Heart left ventricle (tissue), 16 donors: ENCODE measurements at regions not wholly inside any gene's neighbourhood (a gene's known extent, or its start where the extent isn't known, plus 50 kb on each side); places are given as distances from the start of the nearest gene placed in this dataset.

Experiments used
- ATAC-seq, 4 donors: fragments of 200-7000 bp; cut with Tn5 transposase; one replicate each; pipeline ENCODE4 v1.9.1; 2020 to 2022; ENCODE audit warnings: moderate library complexity in 4 of 4, mild to moderate bottlenecking in 3 of 4, moderate number of reproducible peaks in 1 of 4
- DNase-seq, 5 donors: peaks; one replicate each; pipeline ENCODE4 v3.0.0-alpha.2; 2020
- H3K27ac ChIP-seq, 12 donors: fragments of 200-600 bp; sonication (generic) in 4 of 12; one replicate each; pipeline versions ENCODE4 v1.5.0 to v1.8.0; 2016 to 2022; ENCODE audit warnings: mild to moderate bottlenecking in 2 of 12
- H3K27me3 ChIP-seq, 9 donors: fragments of 200-600 bp; sonication (generic) in 2 of 9; one replicate each; pipeline versions ENCODE4 v1.5.1 to v1.8.0; 2016 to 2022; ENCODE audit warnings: mild to moderate bottlenecking in 3 of 9
- H3K36me3 ChIP-seq, 9 donors: fragments of 200-600 bp; sonication (generic) in 2 of 9; one replicate each; pipeline versions ENCODE4 v1.5.0 to v1.8.0; 2018 to 2022; ENCODE audit warnings: mild to moderate bottlenecking in 2 of 9
- H3K4me1 ChIP-seq, 12 donors: fragments of 200-600 bp; sonication (generic) in 4 of 12; one replicate each; pipeline versions ENCODE4 v1.5.0 to v1.8.0; 2016 to 2022; ENCODE audit warnings: mild to moderate bottlenecking in 3 of 12
- H3K4me3 ChIP-seq, 12 donors: fragments of 200-600 bp; sonication (generic) in 4 of 12; one replicate each; pipeline versions ENCODE4 v1.5.0 to v1.8.0; 2017 to 2022; ENCODE audit warnings: mild to moderate bottlenecking in 9 of 12, moderate library complexity in 4 of 12
- H3K9me3 ChIP-seq, 12 donors: fragments of 200-600 bp; sonication (generic) in 4 of 12; one replicate each; pipeline versions ENCODE4 v1.5.0 to v1.8.0; 2016 to 2022; ENCODE audit warnings: mild to moderate bottlenecking in 1 of 12
- CTCF ChIP-seq, 12 donors: fragments of 200-600 bp; sonication (generic) in 4 of 12; IDR thresholded peaks; one replicate each; pipeline versions ENCODE4 v1.5.0 to v1.8.0; 2018 to 2022; ENCODE audit warnings: antibody characterized with exemption in 12 of 12, mild to moderate bottlenecking in 5 of 12
- POLR2A ChIP-seq, 2 donors: fragments of 450-650 bp; IDR thresholded peaks; one replicate each; pipeline ENCODE4 v1.6.1; 2017; ENCODE audit warnings: antibody characterized with exemption in 2 of 2, mild to moderate bottlenecking in 2 of 2, moderate library complexity in 2 of 2
- WGBS, 4 donors: extraction: QIAGEN DNeasy Blood & Tissue Kit in 2 of 4; methylation state at CpG; one replicate each; pipeline versions ENCODE4 v1.1.5 to v1.1.7; 2013 to 2018; 5-methylcytosine and 5-hydroxymethylcytosine counted together
- intact Hi-C, 10 donors: fragments of 100-400 bp; cut with DNase I; formaldehyde crosslinking; loops; one replicate each; pipeline versions ENCODE4 v1.11.1 to v1.14.2; 2022
- donor health status: ischemic (EF 13 %, LVEDD 7.1; RV severe dilation, severe dysfunction).
- donor health status: healthy with polysubstance abuse.
- donor health status: DM: no; HTN: yes; CAD: no.
- donor health status: DM: no; HTN: no; CAD: no.
- donor health status: ischemic (EF 25% LVEDD 6.9; RV normal size, moderate dysfunction).
- donor health status: ischemic (EF 25% LVEDD 5.7; RV mildly dilated, moderate dysfunction).
- donor health status: healthy.
- donor health status: DM: yes; HTN: yes; CAD: no.
- donor health status: ischemic (EF 35%, LVEDD 5.7; RV mildly dilated, moderate dysfunction).
- donor health status: nonischemic (EF 11% LVEDD 7.7; RV severe dilation, severe dysfunction).
- donor health status: DM: yes; HTN: yes; CAD: no.
- donor health status: PGD.
- donor health status: ischemic (EF 29% LVEDD 5.4; RV normal size, mild dysfunction).
- donor health status: nonischemic (EF 23%, LVEDD 6.1; RV moderate dilation, normal function).

- Histone ChIP-seq H3K27ac (no peak overlapping the region), H3K4me1 (peaks cover 0 to 50% (median 18%) of the 10 kb centered on the region in 12 donors), H3K36me3 (no peaks in the 10 kb centered on the region), H3K9me3 (no peaks in the 10 kb centered on the region), H3K4me3 (no peak overlapping the region), H3K27me3 (peaks cover 0 to 13% (median 0%) of the 10 kb centered on the region in 9 donors)
- no peak for TF ChIP-seq POLR2A (IDR thresholded peaks at IDR 0.05)
- no peak for TF ChIP-seq CTCF (IDR thresholded peaks at IDR 0.05)
- DNase-seq (no peak), ATAC-seq (no peak)
- intact Hi-C loops: loop anchor here in 1 of 10 donors (10.0 kb wide), 1 partner anchor 69 kb away; the partner anchor contains the start of gene USP6NL
- WGBS, 4 donors: 88 to 95% (median 92%) methylated on average over 14 of the region's 14 CpGs
Observed at GRCh38 chr10:11683529-11684320, 58.5 kb upstream of the ECHDC3 start.

GRCh38 chr10:11682851-11683250 lies 59.3 kb upstream of the ECHDC3 start:
- no peaks in the 10 kb centered on the region for H3K9me3 ChIP-seq
- WGBS, 4 donors: 56 to 73% (median 63%) methylated on average over 13 to 14 of the region's 14 CpGs

GRCh38 chr10:11682267-11682683 lies 59.9 kb upstream of the ECHDC3 start:
- H3K4me3 ChIP-seq: no peak overlapping the region
- no peaks in the 10 kb centered on the region for H3K9me3 ChIP-seq
- ATAC-seq (no peak), DNase-seq (no peak)
- no peak overlapping the region for H3K27ac ChIP-seq
- WGBS, 4 donors: 86 to 91% (median 91%) methylated on average over 6 of the region's 6 CpGs
- no peak for TF ChIP-seq CTCF (IDR thresholded peaks at IDR 0.05)
- TF ChIP-seq POLR2A (IDR thresholded peaks at IDR 0.05): no peak
- intact Hi-C loops: loop anchor here in 1 of 10 donors (10.0 kb wide), 1 partner anchor 67 kb away; the partner anchor contains the start of gene USP6NL
- H3K4me1 ChIP-seq: peaks cover 0 to 50% (median 18%) of the 10 kb centered on the region in 12 donors
- peaks cover 0 to 13% (median 0%) of the 10 kb centered on the region in 9 donors for H3K27me3 ChIP-seq
- H3K36me3 ChIP-seq: no peaks in the 10 kb centered on the region

More at GRCh38 chr10:11682851-11683250, 59.3 kb upstream of the ECHDC3 start:
- peak in 2 of 4 donors; percentile 20 to 50 for ATAC-seq
- Histone ChIP-seq H3K27me3 (peaks cover 0 to 13% (median 0%) of the 10 kb centered on the region in 9 donors), H3K4me1 (peaks cover 0 to 50% (median 18%) of the 10 kb centered on the region in 12 donors), H3K36me3 (no peaks in the 10 kb centered on the region), H3K27ac (no peak overlapping the region), H3K4me3 (no peak overlapping the region)
- no peak for TF ChIP-seq POLR2A (IDR thresholded peaks at IDR 0.05)
- TF ChIP-seq CTCF (IDR thresholded peaks at IDR 0.05): no peak
- no peak for DNase-seq
- intact Hi-C loops: loop anchor here in 1 of 10 donors (10.0 kb wide), 1 partner anchor 68 kb away; the partner anchor contains the start of gene USP6NL

GRCh38 chr10:11680496-11680895 lies 61.7 kb upstream of the ECHDC3 start:
- Histone ChIP-seq H3K27me3 (peaks cover 0 to 13% (median 0%) of the 10 kb centered on the region in 9 donors), H3K4me3 (no peak overlapping the region), H3K4me1 (peaks cover 0 to 41% (median 12%) of the 10 kb centered on the region in 12 donors), H3K36me3 (no peaks in the 10 kb centered on the region), H3K27ac (no peak overlapping the region), H3K9me3 (no peaks in the 10 kb centered on the region)
- intact Hi-C loops: loop anchor here in 1 of 10 donors (10.0 kb wide), 1 partner anchor 66 kb away; the partner anchor contains the start of gene USP6NL
- no peak for ATAC-seq
- TF ChIP-seq CTCF (IDR thresholded peaks at IDR 0.05) (no peak), POLR2A (IDR thresholded peaks at IDR 0.05) (no peak)
- DNase-seq: no peak
- WGBS, 4 donors: 57 to 65% (median 60%) methylated on average over 5 to 6 of the region's 6 CpGs
